NCI-H1417 (cell line): ENCODE measurements at regions not wholly inside any gene's neighbourhood (a gene's known extent, or its start where the extent isn't known, plus 50 kb on each side); places are given as distances from the start of the nearest gene placed in this dataset.
"Not testable (repeated sequence)": the region's sequence is repeated elsewhere in the genome, so short reads cannot be mapped to it uniquely, and the experiment has no call there.

Source experiments
- DNase-seq, 3 experiments: peaks; one replicate each; lab custom pipeline; 2025; lab: John Stamatoyannopoulos, UW

DNA sequence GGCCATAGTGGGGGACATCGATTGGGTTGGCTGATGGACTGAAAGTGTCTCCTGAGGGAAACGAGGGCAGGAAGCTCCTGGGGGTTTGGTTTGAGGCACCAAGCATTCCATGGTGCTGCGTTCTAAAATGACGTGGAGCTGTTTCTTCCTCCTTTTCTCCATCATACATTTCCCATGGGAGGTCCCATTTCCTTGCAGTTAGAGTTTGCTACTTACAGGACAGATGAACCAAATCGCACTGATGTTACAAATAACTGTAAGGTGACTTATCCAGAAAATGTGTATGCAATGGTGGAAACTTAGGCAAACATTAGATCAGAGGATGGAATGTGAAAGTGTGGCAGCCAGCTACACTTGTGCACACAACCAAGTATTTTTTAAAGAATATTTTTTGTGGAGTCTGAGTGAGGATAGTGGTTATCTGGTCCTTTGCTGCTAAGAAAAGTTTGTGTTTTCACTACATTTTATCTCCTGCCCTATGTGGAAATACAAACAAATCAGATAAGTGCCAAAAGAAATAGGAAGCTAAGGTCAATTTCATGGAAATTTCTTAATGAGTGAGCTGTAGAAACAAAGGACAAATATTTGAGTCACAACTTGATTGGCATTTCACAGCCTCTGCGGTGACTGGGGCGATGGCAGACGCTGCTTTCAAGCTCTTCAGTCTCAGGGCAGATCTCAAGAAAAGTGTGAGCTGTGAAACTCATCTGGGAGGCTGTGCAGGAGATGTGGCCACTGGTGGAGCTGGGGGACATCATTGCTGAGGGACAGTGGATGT is 256.2 kb downstream of the TSN start:
- no peak for DNase-seq

DNA sequence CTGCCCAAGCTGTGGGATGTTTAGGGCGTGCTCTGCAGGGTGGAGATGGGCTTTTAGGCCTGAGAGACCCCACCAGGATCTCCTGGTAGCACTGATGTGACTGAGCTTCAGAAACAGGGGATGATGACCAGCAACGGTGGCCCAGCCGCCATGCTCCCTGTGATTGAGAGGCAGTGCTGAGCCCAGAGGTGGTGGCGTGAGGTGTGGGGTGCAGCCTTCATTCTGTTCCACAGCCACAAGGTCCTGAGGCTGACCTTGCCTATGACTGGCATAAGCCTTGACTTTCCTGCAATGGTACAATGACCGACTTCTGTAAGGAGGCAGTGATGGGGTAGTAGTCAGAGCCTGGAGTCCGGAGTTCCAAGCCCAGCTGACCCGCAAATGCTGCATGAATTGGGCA is 263.3 kb downstream of the TSN start:
- DNase-seq = no peak

DNA sequence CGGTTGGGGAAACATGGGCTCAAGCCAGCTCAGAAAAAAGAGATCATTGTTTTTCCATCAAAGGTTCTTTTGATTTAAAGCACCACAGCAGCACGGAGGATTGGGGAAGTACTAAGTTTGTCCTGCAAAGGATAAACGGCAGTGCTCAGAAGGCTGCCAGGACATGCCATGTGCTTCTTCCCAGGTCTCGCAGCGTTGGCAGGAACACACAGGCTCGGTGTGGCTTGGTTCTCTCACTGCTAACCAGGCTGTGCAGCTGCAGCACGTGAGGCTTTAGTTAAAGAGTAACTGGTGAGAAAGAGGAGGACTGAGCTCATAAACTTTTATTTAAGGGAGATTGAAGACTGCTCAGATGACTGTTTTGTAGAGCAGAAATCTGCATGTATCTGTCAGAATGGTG is 264.3 kb downstream of the TSN start:
- DNase-seq = no peak

DNA sequence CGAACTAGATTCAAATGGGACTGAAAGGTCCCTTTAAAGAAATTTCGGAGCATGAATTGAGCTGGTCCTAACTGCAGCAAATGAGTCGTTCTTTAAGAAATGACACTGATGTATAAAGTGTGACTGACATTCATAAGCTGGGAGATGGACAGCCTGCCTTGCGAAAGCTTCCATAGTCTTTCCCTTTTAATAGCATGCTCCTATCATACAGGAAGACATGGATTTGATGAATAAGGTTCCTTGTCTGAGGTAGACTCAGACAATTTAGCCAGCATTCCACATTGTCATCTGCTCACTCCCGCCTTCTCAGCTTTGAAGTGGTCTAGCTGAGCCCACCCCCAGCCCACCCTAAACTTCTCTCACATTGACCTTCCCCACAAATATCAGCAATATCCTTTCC is 264.9 kb downstream of the TSN start:
- no peak for DNase-seq

DNA sequence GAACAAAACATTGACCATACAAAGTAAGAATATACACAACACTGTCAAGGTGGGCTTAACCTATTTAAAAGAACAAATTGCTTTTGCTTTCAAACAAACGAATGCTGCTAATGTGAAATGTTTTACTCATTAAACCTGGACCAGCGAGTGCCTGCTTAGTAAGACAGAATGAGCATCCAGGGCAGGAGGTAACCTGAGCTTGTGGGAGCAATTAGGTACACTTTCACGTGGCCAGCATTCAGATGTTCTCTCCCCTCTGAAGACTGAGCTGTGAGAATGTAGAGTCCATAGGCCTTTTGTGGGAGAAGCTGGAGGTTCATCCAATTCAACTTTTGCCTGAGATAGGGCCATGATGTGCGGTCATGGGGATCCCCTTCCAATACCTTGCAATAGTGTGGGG is 266.5 kb downstream of the TSN start:
- no peak for DNase-seq

DNA sequence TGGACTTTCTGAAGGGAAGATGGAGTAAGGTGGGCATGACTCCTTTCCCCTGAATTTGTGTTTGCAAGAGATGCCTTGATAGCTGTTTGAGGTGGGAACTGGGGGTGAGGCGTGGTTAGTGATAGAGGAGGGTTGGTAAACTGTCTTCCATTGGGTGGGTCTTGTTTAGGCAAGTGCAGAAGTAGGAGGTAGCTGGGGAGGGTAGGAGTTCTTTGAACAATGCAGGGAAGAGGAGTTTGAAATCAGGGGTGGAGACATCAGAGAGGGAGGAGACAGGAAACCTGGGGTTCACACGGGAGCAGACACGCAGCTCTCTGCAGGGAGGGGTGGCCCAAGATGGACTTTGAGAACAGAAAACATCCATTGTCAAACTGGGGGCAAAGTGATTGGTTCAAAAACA is 267.1 kb downstream of the TSN start:
- no peak for DNase-seq

DNA sequence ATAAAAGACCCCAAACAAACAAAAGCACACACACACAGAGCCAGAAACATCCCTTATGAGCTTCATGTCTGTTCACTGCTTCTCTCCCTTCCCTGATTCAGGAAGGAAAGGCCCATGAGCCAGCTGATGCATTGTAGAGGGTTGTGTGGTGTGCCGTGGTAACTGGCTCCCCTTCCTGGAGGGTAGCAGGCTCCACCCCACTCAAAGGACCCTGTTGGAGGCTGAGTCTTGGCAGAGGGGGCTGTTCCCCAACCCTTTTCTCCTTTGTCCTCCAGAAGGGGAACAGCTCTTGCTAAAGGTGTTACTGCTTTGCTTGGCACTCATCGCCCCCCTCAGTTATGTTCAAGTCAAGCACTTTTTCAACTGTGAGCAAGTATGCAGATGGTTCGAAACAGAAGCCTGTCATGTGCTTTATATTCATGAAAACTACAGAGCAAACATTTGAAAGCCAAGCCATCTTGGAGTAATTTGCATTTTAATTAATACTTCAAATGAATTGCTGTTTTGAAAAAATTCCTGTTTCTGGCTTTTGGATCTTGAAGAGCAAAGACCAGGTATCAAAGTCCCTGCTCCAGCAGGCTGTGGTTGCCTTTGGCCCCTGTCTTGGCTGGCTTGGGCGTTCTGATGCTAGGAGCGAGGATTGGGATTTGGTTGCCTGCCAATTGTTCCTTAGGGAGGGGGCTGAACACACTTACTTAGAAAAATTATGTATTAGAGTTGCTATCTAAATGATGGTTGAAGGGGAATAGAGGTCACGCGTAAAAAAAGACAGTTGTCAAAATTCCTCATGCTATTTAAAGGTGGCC is 267.8 kb downstream of the TSN start:
- DNase-seq = no peak

DNA sequence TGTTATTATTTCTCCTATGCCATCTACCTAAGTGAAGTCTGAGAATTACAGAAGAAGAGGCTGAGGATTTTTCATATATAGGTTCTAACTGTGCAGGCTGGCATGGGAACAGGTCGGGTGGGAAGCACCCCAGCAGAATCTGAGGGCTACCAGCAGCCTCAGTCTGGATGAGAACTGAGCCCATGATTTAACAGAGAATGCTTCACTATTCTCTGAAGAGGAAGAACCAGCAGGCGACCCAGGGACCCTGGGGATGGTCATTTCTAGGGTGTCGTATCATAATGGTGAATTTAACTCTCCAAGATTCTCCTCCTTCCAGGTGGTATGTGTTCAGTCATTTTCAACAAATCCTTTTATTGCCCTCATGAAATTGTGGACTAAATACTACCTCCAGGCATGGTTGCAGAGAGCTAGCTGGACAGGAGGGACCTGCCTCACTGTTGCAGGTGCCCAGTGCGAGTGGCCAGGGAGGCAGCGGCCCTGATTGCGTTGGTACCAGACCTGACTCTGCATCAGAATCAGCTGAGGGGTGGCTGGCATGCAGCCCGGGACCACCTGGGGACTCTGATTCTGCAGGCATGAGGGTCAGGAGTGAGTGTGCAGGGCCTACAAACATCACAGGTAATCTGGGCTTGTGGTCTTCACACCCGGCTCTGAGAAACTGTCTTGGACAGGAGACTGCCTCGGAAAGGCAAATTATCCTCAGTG is 272.2 kb downstream of the TSN start:
- DNase-seq = no peak

DNA sequence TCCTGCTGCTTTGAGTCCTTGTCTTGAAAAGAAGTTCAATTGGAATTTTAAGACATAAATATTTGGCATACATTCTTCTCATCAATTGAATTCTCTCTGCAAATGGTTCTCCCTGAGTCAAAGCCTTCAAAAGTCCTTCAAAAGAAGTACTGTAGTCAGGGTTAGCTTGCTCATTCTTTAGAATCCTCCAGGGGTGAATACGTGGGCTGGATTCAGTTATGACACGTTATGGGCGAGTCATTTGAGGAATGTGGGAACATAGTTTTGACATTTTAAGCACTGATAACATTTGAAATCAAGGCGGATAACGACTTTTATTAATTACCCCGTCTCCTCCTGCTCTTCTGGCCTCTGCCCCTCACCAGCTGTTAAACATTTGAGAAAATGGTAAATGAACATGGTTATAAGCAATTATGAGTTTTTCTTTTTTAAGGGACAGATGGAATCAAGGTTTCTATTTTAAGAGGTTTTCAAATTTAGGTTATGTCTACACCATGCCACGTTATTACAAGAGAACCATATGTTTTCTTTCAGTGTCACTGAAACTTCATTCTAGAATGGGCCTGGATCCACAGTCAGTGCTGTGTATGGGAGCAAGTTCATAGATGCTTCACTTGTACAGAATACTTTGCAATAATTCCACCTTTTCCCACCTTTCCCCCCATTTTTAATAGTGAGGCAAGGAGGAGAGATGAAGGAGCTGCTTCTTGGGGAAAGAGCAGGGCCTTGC is 273.1 kb downstream of the TSN start:
- no peak for DNase-seq

DNA sequence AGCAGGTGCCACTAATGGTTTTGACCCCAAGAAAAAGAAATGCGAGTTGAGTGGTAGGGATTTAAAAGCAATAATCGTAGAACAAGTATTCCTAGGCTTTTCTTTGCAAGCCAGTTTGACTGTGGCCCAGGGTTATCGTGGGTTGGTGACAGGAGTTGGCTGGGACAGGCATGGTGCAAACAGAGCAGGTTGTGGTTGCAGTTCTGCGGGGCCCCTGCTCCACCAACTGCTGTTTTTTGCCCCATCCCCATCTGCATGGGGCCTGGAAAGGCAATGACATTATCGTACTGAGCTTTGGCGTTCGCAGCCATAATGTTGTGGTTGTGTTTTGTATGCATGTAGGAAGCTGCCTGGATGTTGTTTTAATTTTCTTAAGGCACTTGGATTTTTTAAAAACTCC is 274.0 kb downstream of the TSN start:
- no peak for DNase-seq

DNA sequence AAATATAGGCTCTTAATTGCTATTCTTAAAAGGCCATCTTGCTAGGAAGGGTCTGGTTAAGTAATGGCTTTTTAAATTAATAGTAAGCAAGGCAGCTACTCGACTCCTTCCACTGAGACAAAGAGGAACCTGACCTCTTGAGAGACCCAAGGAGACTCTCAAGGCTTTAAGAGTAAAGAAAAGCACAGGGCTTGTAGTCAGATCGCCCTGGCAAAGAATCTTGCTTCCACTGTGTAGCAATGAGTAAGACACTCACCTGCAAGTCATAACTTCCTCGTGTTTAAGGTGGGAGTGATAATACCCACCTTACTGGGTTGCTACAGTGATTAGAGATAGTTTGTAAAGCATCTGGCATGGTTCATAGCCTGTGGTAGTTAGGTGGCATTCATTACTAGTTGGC is 274.5 kb downstream of the TSN start:
- DNase-seq = no peak

DNA sequence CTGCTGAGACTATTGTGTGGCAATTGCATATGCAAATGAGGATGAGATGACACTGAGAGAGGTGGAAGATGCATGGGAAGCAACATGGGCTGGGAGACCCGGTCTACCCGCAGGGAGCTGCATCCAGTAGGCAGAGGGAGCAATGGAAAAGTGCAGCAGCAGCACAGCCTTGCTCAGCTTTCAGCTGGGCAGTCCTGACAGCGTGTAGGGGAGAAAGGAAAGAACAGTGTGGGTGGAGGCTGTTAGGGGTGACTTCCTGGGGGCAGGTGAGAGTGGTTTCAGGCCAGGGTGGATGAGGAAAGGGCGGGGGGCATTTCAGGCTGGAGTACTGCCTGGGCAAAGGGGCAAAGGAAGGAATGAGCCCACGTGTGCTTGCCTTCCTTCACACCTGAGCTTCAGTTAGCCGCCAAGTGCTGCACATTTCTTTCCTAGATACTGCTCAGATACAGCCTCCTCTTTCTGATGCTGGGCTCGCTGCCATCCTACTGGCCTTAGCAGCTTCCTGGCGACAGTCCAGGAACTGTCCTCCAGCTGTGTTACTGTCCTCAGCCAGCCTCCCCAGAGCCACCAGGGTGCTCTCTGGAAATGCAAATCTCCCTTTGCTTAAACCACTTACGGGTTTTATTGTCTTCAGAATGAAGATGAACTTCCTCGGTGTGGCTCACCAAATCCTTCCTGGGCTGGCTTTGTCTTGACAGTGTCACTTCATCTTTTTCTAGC is 276.3 kb downstream of the TSN start:
- no peak for DNase-seq

DNA sequence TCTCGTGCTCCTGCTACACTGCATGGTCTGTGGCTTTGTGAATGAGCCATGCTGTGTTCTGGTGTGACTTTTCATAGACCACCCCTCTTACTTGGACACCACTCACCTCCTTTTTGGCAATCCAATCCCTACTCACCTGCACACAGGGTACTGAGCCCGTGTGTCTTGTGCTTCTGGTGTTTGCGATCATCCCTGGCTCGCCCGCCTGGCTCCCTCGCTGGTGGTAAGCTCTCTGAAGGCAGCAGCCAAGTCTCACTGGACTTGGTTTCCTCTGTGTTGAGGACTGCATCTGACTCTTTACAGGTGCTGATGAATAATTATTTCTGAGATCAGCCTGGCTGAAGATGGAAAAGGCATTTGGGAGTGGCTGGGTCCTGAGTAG is 276.8 kb downstream of the TSN start:
- DNase-seq = no peak

DNA sequence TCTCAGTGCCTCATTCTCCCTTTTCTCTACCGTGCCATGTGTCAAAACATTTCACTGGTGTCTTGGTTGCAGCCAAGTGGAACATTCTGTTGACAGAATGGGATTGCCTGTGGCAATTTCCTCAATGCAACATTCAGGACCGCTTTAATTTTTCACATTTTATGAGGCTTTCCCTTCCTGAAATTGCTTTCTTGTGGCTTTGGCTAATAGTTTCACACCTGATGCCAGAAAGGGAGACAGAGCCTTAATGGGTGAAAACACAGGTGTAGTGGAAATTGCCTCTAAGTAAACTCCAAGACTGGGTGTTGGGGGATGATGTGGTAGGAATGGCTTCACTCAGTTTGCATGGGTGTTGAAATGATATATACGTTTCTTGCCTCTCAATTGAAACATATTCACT is 278.3 kb downstream of the TSN start:
- DNase-seq = no peak

DNA sequence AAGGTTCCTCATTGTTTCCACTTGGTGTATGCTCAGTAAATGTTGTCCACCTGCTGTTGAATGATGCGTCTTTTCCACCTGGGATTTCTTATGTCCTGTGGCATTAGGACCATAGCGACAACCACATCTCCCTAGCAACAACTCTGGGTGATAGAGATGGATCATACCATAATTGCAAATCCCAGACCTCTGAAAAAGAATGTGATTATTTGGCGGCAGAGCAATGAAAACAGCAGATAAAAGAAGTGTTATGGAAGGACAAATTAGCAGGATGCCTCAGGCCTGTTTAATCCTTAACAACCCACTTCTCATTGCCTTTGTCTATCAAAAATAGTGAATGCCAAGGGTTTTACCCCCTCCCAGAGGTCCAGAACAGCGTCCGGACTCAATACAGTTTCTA is 278.9 kb downstream of the TSN start:
- DNase-seq = peak in 2 of 3 experiments; percentile 9 to 30

DNA sequence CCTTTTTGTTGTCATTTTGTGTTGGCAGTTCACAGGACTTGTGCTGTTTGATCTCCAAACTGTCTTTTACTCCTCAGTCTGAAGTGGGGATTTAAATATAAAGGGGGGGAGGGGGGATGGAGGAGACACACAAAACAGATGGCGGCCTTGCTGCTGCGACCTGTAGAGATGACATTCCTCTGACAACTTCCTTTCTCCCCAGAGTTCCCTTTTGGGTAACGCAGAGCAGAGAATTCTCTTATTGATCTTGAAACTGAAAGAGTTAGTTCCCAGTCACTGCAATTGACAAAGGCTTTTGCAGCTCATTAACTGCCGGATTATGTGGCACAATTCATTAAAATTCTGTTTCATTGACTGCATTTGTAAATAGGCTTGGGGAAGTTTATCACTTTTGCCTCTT is 279.3 kb downstream of the TSN start:
- DNase-seq = no peak

DNA sequence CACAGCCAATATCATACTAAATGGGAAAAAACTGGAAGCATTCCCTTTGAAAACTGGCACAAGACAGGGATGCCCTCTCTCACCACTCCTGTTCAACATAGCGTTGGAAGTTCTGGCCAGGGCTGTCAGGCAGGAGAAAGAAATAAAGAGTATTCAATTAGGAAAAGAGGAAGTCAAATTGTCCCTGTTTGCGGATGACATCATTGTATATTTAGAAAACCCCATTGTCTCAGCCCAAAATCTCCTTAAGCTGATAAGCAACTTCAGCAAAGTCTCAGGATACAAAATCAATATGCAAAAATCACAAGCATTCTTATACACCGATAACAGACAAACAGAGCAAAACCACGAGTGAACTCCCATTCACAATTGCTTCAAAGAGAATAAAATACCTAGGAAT is 283.4 kb downstream of the TSN start:
- not testable (repeated sequence) for DNase-seq

DNA sequence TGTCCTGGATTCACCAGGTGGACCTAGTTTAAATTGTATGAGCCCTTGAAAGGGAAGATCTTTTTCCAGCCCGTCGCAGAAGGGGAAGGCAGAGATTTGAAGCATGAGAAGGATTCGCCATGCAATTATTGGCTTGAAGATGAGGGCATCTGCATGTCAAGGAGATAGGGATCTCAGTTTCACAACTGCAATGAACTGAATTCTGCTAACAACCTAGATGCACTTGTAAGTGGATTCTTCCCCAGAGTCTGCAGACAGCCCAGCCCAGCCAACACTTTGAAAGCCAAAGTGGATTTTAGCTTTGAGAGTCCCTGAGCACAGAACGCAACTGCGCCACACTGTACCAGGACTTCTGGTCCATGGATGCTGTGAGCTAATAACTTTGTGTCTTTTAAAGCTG is 286.0 kb downstream of the TSN start:
- no peak for DNase-seq

DNA sequence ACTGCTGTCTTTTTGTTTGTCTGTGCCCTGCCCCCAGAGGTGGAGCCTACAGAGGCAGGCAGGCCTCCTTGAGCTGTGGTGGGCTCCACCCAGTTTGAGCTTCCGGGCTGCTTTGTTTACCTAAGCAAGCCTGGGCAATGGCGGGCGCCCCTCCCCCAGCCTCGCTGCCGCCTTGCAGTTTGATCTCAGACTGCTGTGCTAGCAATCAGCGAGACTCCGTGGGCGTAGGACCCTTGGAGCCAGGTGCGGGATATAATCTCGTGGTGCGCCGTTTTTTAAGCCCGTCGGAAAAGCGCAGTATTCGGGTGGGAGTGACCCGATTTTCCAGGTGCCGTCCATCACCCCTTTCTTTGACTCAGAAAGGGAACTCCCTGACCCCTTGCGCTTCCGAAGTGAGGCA is 296.2 kb downstream of the TSN start:
- DNase-seq = not testable (repeated sequence)

DNA sequence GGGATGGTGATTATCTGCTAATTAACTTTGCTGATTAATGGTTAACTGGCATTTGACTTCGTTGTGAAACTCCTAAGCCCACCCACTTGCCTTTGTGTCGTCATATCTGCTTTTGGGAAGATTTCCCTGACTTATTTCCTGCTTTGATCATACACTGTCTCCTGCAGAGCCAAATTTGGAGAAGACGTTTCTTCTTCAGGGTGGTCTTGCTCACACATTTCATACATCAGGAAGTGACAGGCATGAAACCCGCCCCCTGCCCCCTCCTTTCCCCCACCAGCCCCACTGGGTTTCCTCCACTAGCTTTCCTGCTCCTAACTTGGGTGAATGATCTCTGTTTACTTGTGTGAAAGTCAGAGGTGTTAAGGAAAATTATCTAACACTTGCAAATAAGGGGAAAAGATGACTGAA is 300.1 kb downstream of the TSN start:
- no peak for DNase-seq

DNA sequence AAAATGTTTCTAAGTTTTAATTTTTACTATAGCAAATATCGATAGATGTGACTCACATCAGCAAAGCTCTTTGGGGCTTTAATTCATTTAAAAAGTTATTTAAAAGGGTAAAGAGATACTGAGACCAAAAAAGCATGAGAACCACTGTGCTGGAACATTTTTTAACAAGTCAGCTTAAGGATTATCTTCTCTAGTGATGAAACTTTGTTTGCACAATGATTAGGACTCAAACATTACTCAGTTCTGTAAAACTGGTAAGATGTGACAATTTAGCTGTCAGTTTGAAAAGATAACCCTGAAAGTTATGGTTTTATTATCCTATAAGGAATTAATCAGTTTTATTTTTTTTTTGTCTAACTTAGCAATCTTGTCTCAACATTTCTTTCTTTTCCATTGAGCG is 301.4 kb downstream of the TSN start:
- DNase-seq = no peak

DNA sequence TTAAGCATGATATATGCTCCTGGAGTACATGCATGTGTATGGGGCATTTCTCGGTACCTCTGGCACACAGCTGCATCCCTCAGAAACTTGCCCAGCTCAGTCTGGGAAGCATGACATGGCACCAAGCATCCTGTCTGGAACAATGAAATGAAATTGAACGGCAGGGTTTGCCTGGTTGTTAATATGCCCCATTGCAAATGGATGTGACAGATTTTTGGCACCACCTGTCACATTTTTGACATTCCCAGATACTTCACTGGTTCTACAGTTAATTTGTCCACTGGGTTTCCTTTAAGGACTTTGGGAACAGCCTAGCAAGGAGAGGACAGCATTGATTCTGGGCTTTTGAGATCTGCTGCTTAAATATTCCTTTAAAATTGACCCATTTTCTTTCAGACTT is 305.8 kb downstream of the TSN start:
- DNase-seq = no peak
